Hepatocyte (in vitro differentiated cells): ENCODE measurements at regions not wholly inside any gene's neighbourhood (a gene's known extent, or its start where the extent isn't known, plus 50 kb on each side); places are given as distances from the start of the nearest gene placed in this dataset.
"Not testable (repeated sequence)": the region's sequence is repeated elsewhere in the genome, so short reads cannot be mapped to it uniquely, and the experiment has no call there.

Experiments
- CTCF ChIP-seq: fragments of 200-600 bp; sonication (generic); IDR thresholded peaks from 2 replicates; pipeline ENCODE4 v1.5.1; 2016; ENCODE audit warnings: antibody characterized with exemption, mild to moderate bottlenecking; ENCODE audit not compliant: poor library complexity
- EZH2 ChIP-seq: fragments of 200-600 bp; sonication (generic); IDR thresholded peaks from 2 replicates; pipeline ENCODE4 v1.6.1; 2016; ENCODE audit warnings: antibody characterized with exemption, mild to moderate bottlenecking, borderline replicate concordance
- EZH2phosphoT487 ChIP-seq: fragments of 200-600 bp; sonication (generic); IDR thresholded peaks from one replicate; pipeline ENCODE4 v1.6.1; 2018; ENCODE audit warnings: antibody characterized with exemption, mild to moderate bottlenecking, low read depth, moderate library complexity; ENCODE audit not compliant: unreplicated experiment, severe bottlenecking

GRCh38 chr5:152479866-152480265, 74.8 kb upstream of the NMUR2 start:
- TF ChIP-seq CTCF, EZH2phosphoT487, EZH2: not testable (repeated sequence)
